ENCODE measurements at regions not wholly inside any gene's neighbourhood (a gene's known extent, or its start where the extent isn't known, plus 50 kb on each side); places are given as distances from the start of the nearest gene placed in this dataset.
"Not testable (repeated sequence)": the region's sequence is repeated elsewhere in the genome, so short reads cannot be mapped to it uniquely, and the experiment has no call there.

DNA sequence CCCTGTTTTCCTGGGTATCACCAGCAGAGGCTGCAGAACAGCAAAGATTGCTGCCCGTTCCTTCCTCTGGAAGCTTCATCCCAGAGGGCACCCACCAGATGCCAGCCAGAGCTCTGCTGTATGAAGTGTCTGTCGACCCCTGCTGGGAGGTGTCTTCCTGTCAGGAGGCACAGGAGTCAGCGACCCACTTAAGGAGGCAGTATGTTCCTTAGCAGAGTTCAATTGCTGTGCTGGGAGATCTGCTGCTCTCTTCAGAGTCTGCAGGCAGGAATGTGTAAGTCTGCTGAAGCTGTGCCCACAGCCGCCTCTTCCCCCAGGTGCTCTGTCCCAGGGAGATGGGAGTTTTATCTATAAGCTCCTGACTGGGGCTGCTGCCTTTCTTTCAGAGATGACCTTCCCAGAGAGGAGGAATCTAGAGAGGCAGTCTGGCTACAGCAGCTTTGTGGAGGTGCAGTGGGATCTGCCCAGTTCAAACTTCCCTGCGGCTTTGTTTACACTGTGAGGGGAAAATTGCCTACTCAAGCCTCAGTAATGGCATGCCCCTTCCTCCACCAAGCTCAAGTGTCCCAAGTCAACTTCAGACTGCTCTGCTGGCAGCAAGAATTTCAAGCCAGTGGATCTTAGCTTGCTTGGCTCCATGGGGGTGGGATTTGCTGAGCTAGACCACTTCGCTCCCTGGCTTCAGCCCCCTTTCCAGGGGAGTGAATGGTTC lies 100.6 kb downstream of the TMEM168 start:
- not testable (repeated sequence) for DNase-seq

DNA sequence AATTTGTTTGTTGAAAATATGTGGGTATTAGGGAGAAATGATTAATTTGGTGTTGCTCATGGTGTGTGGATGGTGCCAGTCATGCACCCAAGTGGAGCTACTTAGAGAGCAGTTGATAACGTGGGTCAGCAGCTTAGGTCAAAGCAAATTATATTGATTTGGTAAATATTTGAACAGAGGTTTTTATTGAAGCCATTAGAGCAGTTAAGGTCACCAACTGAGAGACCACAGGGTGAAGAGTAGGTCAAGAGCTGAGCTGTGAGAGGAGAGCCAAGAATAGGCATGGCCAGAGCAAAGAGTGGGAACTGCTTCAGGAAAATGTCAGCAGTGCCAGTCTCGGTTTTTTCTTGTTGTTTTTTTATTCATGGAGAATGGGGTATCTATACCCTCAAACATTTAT lies 97.9 kb downstream of the TMEM168 start:
- no peak for DNase-seq

GRCh38 chr7:112697211-112697610 lies 93.0 kb downstream of the TMEM168 start:
- not testable (repeated sequence) for DNase-seq

- no peak for DNase-seq
These were observed 90.3 kb downstream of the TMEM168 start for GRCh38 chr7:112699725-112700513.

DNA sequence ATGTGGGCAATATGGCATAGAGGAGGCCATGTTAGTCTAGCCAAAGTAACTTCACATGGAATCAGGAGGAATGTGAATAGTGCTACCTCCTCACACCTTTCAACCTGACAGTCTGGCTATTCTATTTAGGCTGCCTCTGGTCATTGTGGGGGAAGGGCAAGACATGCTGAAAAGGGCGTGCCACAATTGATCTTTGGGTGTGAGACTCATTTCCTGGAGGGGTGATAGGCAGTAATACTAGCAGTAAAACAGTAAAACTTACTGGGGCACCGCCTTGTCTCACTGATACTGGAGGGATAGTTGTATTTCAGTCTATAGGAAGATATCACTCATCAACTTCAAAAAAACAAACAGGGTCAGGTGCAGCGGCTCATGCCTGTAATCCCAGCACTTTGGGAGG lies 88.7 kb downstream of the TMEM168 start:
- no peak for DNase-seq

DNA sequence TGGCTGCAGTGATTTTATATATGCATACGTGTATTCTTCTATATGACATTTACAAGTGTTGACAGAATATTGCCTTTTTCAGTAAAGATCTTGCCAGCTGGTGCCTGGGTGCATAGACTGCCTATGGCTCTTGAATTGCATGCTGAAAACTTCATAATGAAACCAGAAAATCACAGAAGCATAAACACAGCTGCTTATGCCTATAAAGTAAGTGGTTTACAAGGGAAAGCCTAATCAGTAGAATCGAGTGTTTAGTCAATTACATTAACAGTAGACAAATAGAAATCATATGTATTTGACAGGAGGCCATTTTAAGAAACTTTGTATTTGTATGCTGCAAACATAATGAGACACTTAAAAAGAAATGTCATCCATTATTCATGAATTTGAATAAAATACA lies 82.5 kb downstream of the TMEM168 start:
- no peak for DNase-seq

DNA sequence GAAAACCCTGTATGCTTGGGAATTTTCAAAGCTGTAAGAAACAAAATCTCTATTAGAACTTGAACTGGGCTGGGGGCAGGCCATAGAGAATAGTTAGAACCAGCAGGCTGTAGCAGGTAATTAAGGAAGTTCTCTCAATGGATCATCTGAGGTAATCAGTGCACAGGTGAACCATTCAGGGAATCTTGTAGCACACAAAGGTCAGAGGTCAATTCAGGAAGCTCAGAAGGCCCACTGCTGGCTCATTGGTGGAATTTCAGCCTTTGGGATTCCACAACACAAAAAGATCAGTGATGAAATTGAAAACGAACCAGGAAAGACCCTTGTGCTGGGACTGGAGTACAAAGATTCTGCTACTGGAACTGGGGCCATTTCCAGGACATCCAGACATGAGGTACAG lies 82.0 kb downstream of the TMEM168 start:
- no peak for DNase-seq
